GM12873 (cell line): ENCODE measurements at regions not wholly inside any gene's neighbourhood (a gene's known extent, or its start where the extent isn't known, plus 50 kb on each side); places are given as distances from the start of the nearest gene placed in this dataset.

ENCODE experiments used
- CTCF ChIP-seq: IDR thresholded peaks from 2 replicates; pipeline ENCODE4 v1.5.1; 2012; ENCODE audit warnings: low read depth, mild to moderate bottlenecking, moderate library complexity, low read length, control low read depth; ENCODE audit not compliant: insufficient read depth; ENCODE audit errors: missing control alignments

DNA sequence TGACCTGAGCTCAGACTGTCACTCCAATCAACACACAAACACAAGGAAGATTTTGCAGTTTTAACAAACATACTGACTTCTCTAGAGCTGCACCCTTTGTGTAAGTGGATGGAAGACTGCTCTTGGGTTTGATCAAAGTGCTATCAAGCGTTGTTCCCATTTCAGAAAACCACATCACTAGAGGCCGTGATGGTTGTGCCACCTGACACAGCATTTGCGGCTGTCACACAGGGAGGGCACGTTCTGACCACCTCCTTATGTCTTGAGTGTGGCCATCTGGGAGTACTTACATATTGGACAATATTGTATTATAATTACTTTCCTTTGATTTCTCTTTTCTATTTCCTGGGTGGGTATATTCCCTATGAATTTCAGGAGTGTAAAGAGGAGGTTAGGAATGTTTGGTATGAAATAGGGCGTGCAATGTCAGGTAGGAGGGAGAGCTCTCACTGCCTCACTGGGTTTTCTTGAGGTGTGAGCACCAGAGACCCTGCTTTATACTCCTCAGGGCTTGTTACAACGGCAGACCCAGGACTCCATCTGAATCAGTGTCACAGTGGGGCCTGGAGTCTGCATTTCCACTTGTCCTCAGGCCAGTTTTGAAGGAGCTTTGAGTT lies 74.3 kb downstream of the SYNE3 start:
- TF ChIP-seq CTCF, result no peak

DNA sequence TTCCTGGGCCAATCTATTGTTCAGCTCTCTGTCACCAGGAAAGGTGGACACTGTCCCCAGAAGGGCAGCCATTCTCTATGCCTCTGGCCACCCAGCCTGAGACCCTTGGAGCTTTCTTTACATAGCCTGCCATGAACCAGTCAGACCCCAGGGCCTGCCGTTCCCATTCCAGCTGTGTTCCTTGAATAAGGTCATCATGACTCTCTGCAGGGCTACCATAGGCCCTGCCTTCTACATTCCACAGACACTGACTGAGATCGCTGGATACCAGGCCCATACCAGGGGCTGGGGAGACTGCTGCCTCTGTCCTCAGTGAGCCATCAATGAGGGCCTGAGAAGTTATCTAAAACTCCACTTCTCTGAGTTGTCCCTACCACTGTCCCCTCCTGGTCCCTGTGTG lies 75.5 kb downstream of the SYNE3 start:
- no peak for TF ChIP-seq CTCF

GRCh38 chr14:95440496-95440895 lies 76.0 kb downstream of the SYNE3 start:
- TF ChIP-seq CTCF, result no peak

DNA sequence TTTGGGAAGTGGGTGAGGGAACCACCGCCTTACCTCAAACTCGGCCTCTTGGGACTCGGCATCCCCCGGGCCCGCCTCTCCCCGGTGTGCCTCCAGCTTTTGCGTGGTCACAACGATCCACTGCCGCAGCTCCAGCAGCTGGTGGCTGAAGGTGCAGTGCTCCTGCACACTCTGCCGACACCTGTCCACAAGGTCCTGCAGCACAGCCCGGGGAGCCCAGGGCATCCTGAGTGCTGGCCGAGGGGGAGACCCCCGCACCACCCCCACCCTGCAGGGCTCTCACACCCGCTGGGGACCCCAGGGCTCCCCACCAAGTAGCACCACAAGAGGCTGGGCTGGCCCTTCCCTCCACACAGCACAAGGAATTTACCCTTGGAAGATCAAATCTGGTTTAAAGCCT lies 76.6 kb downstream of the SYNE3 start:
- no peak for TF ChIP-seq CTCF

DNA sequence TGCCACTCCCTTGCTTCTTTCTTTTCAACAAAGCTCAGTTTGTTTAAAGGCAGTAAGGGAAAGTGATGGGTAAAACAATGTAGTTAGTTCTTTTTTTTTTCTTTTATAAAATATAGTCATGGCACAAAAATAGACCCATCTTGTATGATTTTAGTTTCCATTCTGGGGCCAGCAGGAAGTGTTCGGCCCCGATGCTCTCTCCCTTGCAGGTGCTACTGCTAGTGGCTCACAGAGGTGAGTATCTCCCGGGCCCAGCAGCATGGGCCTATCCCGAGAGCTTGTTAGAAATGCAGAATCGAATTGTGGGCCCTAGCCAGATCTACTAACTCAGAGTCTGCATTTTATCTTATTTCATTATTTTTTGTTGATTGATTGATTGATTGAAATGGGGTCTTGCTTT lies 78.7 kb downstream of the SYNE3 start:
- no peak for TF ChIP-seq CTCF

DNA sequence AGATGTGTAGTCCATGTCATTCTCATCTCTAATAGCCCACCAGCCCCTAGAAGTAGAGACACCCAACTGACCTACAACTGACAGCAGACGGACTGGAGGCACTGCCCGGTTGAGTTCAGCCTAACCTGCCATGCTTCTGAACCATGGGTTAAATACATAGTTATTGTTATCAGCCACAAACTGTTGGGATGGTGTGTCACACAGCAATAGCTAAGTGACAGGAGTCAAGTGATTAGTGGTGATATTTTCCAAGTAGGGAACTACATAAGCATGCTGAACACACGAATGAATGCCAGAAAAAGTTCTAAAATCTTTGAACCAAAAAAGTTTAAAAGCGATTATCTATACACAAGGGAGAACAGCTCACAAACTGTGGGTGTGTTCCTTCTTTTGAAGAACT lies 80.1 kb downstream of the SYNE3 start:
- TF ChIP-seq CTCF, result no peak

- no peak for TF ChIP-seq CTCF
Observed at GRCh38 chr14:95434121-95434520, 82.3 kb downstream of the SYNE3 start.
